Caco-2 (cell line): ENCODE measurements at regions not wholly inside any gene's neighbourhood (a gene's known extent, or its start where the extent isn't known, plus 50 kb on each side); places are given as distances from the start of the nearest gene placed in this dataset.
"Not testable (repeated sequence)": the region's sequence is repeated elsewhere in the genome, so short reads cannot be mapped to it uniquely, and the experiment has no call there.

ENCODE experiments used
- BruUV-seq: library from RNA; stranded (reverse); fragments of 400-500 nt; replicated peaks from 2 replicates; lab custom pipeline; 2021; lab: Mats Ljungman, UMichigan
- CTCF ChIA-PET: fragments of 300-600 bp; sonication (Branson Sonifier 250); formaldehyde crosslinking; loops from one replicate; lab custom pipeline; 2022; ENCODE audit warnings: antibody characterized with exemption; lab: Charles Lee
- POLR2A ChIA-PET: fragments of 300-600 bp; sonication (Branson Sonifier 250); formaldehyde crosslinking; loops from one replicate; lab custom pipeline; 2022; ENCODE audit warnings: antibody characterized with exemption; lab: Charles Lee
- DNase-seq, 2 experiments: peaks; one replicate each; pipeline versions ENCODE4 v3.0.0 to v3.0.0-alpha.2; 2020 to 2022
- H3K27me3 ChIP-seq: replicated peaks from 2 replicates; pipeline ENCODE4 v1.6.0; 2011; ENCODE audit warnings: low read length; ENCODE audit not compliant: control insufficient read depth, insufficient read depth
- H3K36me3 ChIP-seq: 2 replicates; pipeline ENCODE4 v1.5.1; 2011; ENCODE audit warnings: low read length; ENCODE audit not compliant: control insufficient read depth, insufficient read depth
- H3K4me1 ChIP-seq: fragments of 250-450 bp; sonication (Bioruptor Pico); 2 replicates; pipeline ENCODE4 v1.5.1; 2020; ENCODE audit warnings: mild to moderate bottlenecking
- H3K4me3 ChIP-seq: 2 replicates; pipeline ENCODE4 v1.5.1; 2011; ENCODE audit warnings: low read depth, mild to moderate bottlenecking, control low read depth, low read length
- H3K9me3 ChIP-seq: fragments of 250-450 bp; sonication (Bioruptor Pico); 2 replicates; pipeline ENCODE4 v1.5.1; 2020; ENCODE audit warnings: mild to moderate bottlenecking, moderate library complexity
- H3K27ac Mint-ChIP-seq: one replicate; pipeline ENCODE4 v1.8.0; 2022; ENCODE audit warnings: mixed read lengths; ENCODE audit not compliant: unreplicated experiment
- H3K27me3 Mint-ChIP-seq: one replicate; pipeline ENCODE4 v1.8.0; 2022; ENCODE audit warnings: mixed read lengths; ENCODE audit not compliant: insufficient read depth, unreplicated experiment
- H3K36me3 Mint-ChIP-seq: one replicate; pipeline ENCODE4 v1.8.0; 2022; ENCODE audit warnings: mild to moderate bottlenecking, mixed read lengths; ENCODE audit not compliant: insufficient read depth, unreplicated experiment
- H3K4me1 Mint-ChIP-seq: one replicate; pipeline ENCODE4 v1.8.0; 2022; ENCODE audit warnings: low read depth, mixed read lengths; ENCODE audit not compliant: unreplicated experiment
- H3K4me3 Mint-ChIP-seq: one replicate; pipeline ENCODE4 v1.8.0; 2022; ENCODE audit warnings: mild to moderate bottlenecking, moderate library complexity, mixed read lengths; ENCODE audit not compliant: unreplicated experiment
- H3K9me3 Mint-ChIP-seq: one replicate; pipeline ENCODE4 v1.8.0; 2022; ENCODE audit warnings: mixed read lengths; ENCODE audit not compliant: unreplicated experiment
- intact Hi-C: fragments of 100-400 bp; cut with micrococcal nuclease; formaldehyde crosslinking; loops from one replicate; pipeline ENCODE4 v1.10.0; 2022; ENCODE audit not compliant: unreplicated experiment
- TF ChIP-seq, protein P1 (sequence below), 2 experiments: fragments of 200-600 bp in 1 of 2; IDR thresholded peaks; 1 replicate in 1 of 2; 2 replicates in 1 of 2; pipeline versions ENCODE4 v1.5.1 to v1.8.0; 2011 to 2022; ENCODE audit warnings: antibody characterized with exemption in 1 of 2, control low read depth in 1 of 2, inconsistent platforms in 1 of 2, low read depth in 1 of 2, low read length in 1 of 2, mild to moderate bottlenecking in 1 of 2, moderate library complexity in 1 of 2; ENCODE audit not compliant: insufficient read depth in 1 of 2, severe bottlenecking in 1 of 2, unreplicated experiment in 1 of 2

DNA sequence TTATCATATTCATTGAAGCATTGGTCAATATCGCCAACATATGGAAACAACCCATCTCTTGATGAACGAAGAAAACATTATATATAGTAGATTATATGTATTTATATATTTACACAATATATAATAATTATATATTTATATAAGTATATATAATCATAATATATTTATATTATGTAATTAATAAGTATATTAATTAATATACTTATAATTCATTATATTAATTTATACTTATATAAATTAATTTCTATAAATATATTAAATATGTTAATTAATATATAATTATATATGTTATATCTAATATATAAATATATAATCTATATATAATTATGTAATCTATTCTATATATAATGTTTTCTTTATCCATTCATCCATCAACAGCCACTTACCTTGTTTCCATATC lies 69.0 kb upstream of the SRD5A3 start:
- H3K4me1 Mint-ChIP-seq = no peaks in the 10 kb centered on the region

DNA sequence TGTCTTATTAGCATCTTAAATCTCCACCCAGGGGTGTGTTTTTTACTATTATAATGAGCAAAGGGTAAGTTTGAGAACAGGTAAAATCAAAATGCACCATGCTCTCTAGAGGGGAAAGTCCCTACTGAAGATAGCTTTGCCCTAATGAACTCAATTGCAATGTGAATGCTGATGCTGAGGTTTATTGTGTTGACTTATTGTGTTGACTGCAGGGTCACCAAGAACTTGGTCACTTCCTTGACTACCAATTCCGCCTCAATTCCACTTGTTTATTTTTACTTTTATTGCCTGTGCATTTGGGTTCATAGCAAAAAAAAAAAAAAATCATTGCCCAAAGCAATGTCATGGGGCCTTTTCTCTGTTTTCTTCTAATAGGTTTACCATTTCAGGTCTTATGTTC lies 67.7 kb upstream of the SRD5A3 start:
- Mint-ChIP-seq H3K4me1 (no peaks in the 10 kb centered on the region), H3K9me3 (peaks cover 23% of the 10 kb centered on the region), H3K4me3 (no peak overlapping the region), H3K36me3 (no peaks in the 10 kb centered on the region), H3K27ac (no peak overlapping the region), H3K27me3 (peaks cover 18% of the 10 kb centered on the region)
- no peak for DNase-seq
- Histone ChIP-seq H3K4me1 (no peaks in the 10 kb centered on the region), H3K4me3 (no peak overlapping the region), H3K9me3 (peaks cover 8% of the 10 kb centered on the region; the same call in 1 of the 2 replicates), H3K27me3 (no peaks in the 10 kb centered on the region), H3K36me3 (no peaks in the 10 kb centered on the region)
- TF ChIP-seq, protein P1, sequence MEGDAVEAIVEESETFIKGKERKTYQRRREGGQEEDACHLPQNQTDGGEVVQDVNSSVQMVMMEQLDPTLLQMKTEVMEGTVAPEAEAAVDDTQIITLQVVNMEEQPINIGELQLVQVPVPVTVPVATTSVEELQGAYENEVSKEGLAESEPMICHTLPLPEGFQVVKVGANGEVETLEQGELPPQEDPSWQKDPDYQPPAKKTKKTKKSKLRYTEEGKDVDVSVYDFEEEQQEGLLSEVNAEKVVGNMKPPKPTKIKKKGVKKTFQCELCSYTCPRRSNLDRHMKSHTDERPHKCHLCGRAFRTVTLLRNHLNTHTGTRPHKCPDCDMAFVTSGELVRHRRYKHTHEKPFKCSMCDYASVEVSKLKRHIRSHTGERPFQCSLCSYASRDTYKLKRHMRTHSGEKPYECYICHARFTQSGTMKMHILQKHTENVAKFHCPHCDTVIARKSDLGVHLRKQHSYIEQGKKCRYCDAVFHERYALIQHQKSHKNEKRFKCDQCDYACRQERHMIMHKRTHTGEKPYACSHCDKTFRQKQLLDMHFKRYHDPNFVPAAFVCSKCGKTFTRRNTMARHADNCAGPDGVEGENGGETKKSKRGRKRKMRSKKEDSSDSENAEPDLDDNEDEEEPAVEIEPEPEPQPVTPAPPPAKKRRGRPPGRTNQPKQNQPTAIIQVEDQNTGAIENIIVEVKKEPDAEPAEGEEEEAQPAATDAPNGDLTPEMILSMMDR (IDR thresholded peaks at IDR 0.05; ENCODE audit: insufficient read depth in 1 of 2, low read depth in 1 of 2, low read length in 1 of 2, severe bottlenecking in 1 of 2, unreplicated experiment in 1 of 2) = no peak
- ChIA-PET POLR2A (no interaction called here), CTCF (no interaction called here)
- no TSS peak for BruUV-seq
- intact Hi-C loops = no loop called here

More for the DNA sequence above, 69.0 kb upstream of the SRD5A3 start:
- Mint-ChIP-seq H3K27me3 (peaks cover 18% of the 10 kb centered on the region), H3K36me3 (no peaks in the 10 kb centered on the region), H3K27ac (no peak overlapping the region), H3K9me3 (peaks cover 10% of the 10 kb centered on the region), H3K4me3 (no peak overlapping the region)
- POLR2A ChIA-PET = no interaction called here
- TF ChIP-seq, protein P1 (IDR thresholded peaks at IDR 0.05; ENCODE audit: insufficient read depth in 1 of 2, low read depth in 1 of 2, low read length in 1 of 2, severe bottlenecking in 1 of 2, unreplicated experiment in 1 of 2) = no peak
- no peaks in the 10 kb centered on the region for H3K9me3 ChIP-seq
- no peak overlapping the region for H3K4me3 ChIP-seq
- H3K36me3 ChIP-seq = no peaks in the 10 kb centered on the region
- DNase-seq = no peak
- BruUV-seq = no TSS peak
- no peaks in the 10 kb centered on the region for H3K4me1 ChIP-seq
- no peaks in the 10 kb centered on the region for H3K27me3 ChIP-seq
- intact Hi-C loops = no loop called here
- CTCF ChIA-PET = no interaction called here

DNA sequence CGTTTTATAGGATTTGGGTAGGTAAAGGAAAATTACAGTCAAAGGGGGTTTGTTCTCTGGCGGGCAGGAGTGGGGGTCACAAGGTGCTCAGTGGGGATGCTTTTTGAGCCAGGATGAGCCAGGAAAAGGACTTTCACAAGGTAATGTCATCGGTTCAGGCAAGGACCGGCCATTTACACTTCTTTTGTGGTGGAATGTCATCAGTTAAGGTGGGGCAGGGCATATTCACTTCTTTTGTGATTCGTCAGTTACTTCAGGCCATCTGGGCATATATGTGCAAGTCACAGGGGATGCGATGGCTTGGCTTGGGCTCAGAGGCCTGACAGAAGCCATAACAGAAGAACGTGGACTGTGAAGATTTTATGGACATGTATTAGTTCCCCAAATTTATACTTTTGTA lies 65.6 kb upstream of the SRD5A3 start:
- H3K9me3 Mint-ChIP-seq = peaks cover 41% of the 10 kb centered on the region
- H3K27ac Mint-ChIP-seq, H3K4me1 ChIP-seq, H3K4me3 ChIP-seq, H3K36me3 ChIP-seq, POLR2A ChIA-PET, DNase-seq, H3K36me3 Mint-ChIP-seq, CTCF ChIA-PET, H3K27me3 Mint-ChIP-seq, H3K4me1 Mint-ChIP-seq, BruUV-seq, H3K4me3 Mint-ChIP-seq, H3K27me3 ChIP-seq, H3K9me3 ChIP-seq, intact Hi-C loops: not testable (repeated sequence)

DNA sequence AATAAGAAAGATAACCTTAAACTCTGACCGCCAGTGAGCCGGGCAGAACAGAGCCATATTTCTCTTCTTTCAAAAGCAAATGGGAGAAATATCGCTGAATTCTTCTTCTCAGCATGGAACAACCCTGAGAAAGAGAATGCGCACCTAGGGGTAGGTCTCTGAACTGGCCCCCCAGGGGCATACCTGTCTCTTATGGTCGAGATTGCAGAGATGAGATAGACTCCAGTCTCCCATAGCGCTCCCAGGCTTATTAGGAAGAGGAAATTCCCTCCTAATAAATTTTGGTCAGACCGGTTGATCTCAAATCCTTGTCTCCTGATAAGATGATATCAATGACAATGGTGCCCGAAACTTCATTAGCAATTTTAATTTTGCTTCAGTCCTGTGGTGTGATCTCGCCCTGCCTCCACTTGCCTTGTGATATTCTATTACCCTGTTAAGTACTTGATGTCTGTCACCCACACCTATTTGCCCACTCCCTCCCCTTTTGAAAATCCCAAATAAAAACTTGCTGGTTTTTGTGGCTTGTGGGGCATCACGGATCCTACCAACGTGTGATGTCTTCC lies 64.8 kb upstream of the SRD5A3 start:
- H3K4me3 Mint-ChIP-seq, BruUV-seq, H3K4me1 ChIP-seq, H3K27me3 ChIP-seq, H3K27me3 Mint-ChIP-seq, DNase-seq, H3K27ac Mint-ChIP-seq, H3K4me3 ChIP-seq, H3K36me3 ChIP-seq, H3K36me3 Mint-ChIP-seq, intact Hi-C loops, POLR2A ChIA-PET, CTCF ChIA-PET, H3K4me1 Mint-ChIP-seq, H3K9me3 ChIP-seq: not testable (repeated sequence)
- H3K9me3 Mint-ChIP-seq = peaks cover 41% of the 10 kb centered on the region
